ENCODE measurements at regions not wholly inside any gene's neighbourhood (a gene's known extent, or its start where the extent isn't known, plus 50 kb on each side); places are given as distances from the start of the nearest gene placed in this dataset.
"Not testable (repeated sequence)": the region's sequence is repeated elsewhere in the genome, so short reads cannot be mapped to it uniquely, and the experiment has no call there.

- no peaks in the 10 kb centered on the region for H3K36me3 ChIP-seq (ENCODE audit: insufficient read depth, low read length)
- no peaks in the 10 kb centered on the region for H3K27me3 ChIP-seq (ENCODE audit: insufficient read depth, low read length)
- H3K4me1 ChIP-seq (ENCODE audit: insufficient read depth, low read length): no peaks in the 10 kb centered on the region
- no peak overlapping the region for H2AFZ ChIP-seq (ENCODE audit: low read depth, low read length)
- no peaks in the 10 kb centered on the region for H3K9me3 ChIP-seq (ENCODE audit: low read length)
- H3K4me3 ChIP-seq (ENCODE audit: low read length): no peak overlapping the region
Measured at GRCh38 chr6:86537292-86537861, 400.0 kb upstream of the HTR1E start.

DNA sequence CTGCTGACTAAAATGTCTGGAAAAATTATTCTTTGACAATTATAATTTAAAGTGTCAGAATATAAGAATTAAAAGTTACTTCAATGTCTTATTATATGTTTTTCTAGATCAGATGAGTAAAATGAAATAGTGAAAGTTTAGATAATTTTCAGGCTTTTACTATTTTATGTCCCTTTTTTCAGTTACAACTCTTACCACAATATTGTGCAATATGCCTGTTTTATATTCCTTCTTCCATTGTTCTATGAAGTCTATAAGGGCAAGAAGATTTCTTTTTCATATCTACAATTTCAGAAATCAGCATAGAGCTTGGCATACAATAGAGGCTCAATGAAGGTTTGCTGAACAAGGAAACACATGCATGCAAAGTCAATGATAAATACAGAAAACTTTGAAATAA, 401.2 kb upstream of the HTR1E start:
- H3K9me3 ChIP-seq (ENCODE audit: low read length): no peaks in the 10 kb centered on the region
- no peaks in the 10 kb centered on the region for H3K4me1 ChIP-seq (ENCODE audit: insufficient read depth, low read length)
- H3K27me3 ChIP-seq (ENCODE audit: insufficient read depth, low read length): no peaks in the 10 kb centered on the region
- H2AFZ ChIP-seq (ENCODE audit: low read depth, low read length): no peak overlapping the region
- H3K4me3 ChIP-seq (ENCODE audit: low read length): no peak overlapping the region
- H3K36me3 ChIP-seq (ENCODE audit: insufficient read depth, low read length): no peaks in the 10 kb centered on the region

DNA sequence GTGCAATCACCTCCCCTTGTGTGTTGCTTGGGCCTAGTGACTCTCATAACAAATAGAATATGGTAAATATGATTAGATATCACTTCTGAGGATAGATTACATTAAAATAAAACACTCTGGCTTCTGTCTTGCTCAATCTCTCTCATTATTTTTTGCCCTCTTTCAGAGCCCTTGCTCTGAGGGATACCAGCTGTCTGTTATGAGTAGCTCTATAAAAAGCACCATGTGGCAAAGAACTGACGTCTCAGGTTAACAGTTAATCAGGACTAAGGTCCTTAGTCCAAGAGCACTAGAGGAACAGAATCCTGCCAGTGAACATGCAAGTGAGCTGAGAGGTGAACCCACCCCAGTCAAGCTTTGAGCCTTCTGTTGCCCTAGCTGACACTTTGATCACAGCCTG, 402.2 kb upstream of the HTR1E start:
- H2AFZ ChIP-seq (ENCODE audit: low read depth, low read length): no peak overlapping the region
- no peak overlapping the region for H3K4me3 ChIP-seq (ENCODE audit: low read length)
- H3K9me3 ChIP-seq (ENCODE audit: low read length): no peaks in the 10 kb centered on the region
- no peaks in the 10 kb centered on the region for H3K27me3 ChIP-seq (ENCODE audit: insufficient read depth, low read length)
- H3K4me1 ChIP-seq (ENCODE audit: insufficient read depth, low read length): no peaks in the 10 kb centered on the region
- H3K36me3 ChIP-seq (ENCODE audit: insufficient read depth, low read length): no peaks in the 10 kb centered on the region

GRCh38 chr6:86529635-86530034, 407.7 kb upstream of the HTR1E start:
- Histone ChIP-seq H3K9me3 (ENCODE audit: low read length) (no peaks in the 10 kb centered on the region), H3K36me3 (ENCODE audit: insufficient read depth, low read length) (no peaks in the 10 kb centered on the region), H3K4me3 (ENCODE audit: low read length) (no peak overlapping the region), H3K27me3 (ENCODE audit: insufficient read depth, low read length) (no peaks in the 10 kb centered on the region), H2AFZ (ENCODE audit: low read depth, low read length) (no peak overlapping the region), H3K4me1 (ENCODE audit: insufficient read depth, low read length) (no peaks in the 10 kb centered on the region)

DNA sequence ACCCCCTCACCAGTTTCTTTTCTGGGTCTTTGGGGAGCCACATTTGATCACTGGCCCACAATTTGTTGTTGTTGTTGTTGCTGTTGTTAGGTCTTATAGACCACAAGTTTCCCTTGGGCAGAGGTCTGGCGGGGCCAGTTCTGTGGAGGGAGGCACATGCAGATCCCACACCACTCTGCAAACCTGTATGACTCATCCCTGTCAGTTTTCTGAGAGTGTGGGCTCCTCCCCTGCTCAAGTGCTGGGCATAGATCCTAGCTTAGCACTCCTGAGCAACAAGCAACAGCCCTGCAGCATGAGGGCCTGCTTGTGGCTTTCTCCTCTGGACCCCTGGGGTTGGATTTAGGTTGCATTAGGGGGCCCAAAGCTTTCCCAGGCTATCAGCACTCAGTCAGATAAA, 411.1 kb upstream of the HTR1E start:
- no peaks in the 10 kb centered on the region for H3K27me3 ChIP-seq (ENCODE audit: insufficient read depth, low read length)
- no peaks in the 10 kb centered on the region for H3K9me3 ChIP-seq (ENCODE audit: low read length)
- H2AFZ ChIP-seq (ENCODE audit: low read depth, low read length): no peak overlapping the region
- H3K4me3 ChIP-seq (ENCODE audit: low read length): no peak overlapping the region
- H3K4me1 ChIP-seq (ENCODE audit: insufficient read depth, low read length): no peaks in the 10 kb centered on the region
- no peaks in the 10 kb centered on the region for H3K36me3 ChIP-seq (ENCODE audit: insufficient read depth, low read length)

- peaks cover 23% of the 10 kb centered on the region for H3K4me1 ChIP-seq (ENCODE audit: insufficient read depth, low read length)
- no peaks in the 10 kb centered on the region for H3K9me3 ChIP-seq (ENCODE audit: low read length)
- H3K4me3 ChIP-seq (ENCODE audit: low read length): no peak overlapping the region
- H3K27me3 ChIP-seq (ENCODE audit: insufficient read depth, low read length): no peaks in the 10 kb centered on the region
- H3K36me3 ChIP-seq (ENCODE audit: insufficient read depth, low read length): no peaks in the 10 kb centered on the region
- H2AFZ ChIP-seq (ENCODE audit: low read depth, low read length): no peak overlapping the region
Measured at GRCh38 chr6:86516087-86516486, 421.2 kb upstream of the HTR1E start.

DNA sequence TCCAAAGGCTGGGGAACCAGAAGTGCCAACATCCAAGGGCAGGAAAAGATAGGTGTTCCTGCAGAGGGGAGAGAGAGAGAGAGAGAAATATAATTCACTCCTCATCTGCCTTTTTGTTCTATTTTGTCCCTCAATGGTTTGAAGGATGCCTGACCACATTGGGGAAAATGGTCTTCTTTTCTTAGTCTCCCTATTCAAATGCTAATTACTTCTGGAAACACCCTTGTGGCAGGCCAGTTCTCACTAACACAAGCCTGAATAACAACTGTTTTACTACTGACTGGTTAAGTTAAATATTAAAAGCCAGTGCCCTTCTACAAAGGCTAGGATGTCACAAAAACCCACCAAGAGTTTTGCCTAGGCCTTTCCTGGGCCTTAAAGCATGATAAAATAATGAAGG, 425.4 kb upstream of the HTR1E start:
- H3K4me1 ChIP-seq (ENCODE audit: insufficient read depth, low read length): peaks cover 13% of the 10 kb centered on the region
- peak overlapping the region; percentile 51 for H2AFZ ChIP-seq (ENCODE audit: low read depth, low read length)
- H3K4me3 ChIP-seq (ENCODE audit: low read length): no peak overlapping the region
- no peaks in the 10 kb centered on the region for H3K36me3 ChIP-seq (ENCODE audit: insufficient read depth, low read length)
- no peaks in the 10 kb centered on the region for H3K27me3 ChIP-seq (ENCODE audit: insufficient read depth, low read length)
- H3K9me3 ChIP-seq (ENCODE audit: low read length): no peaks in the 10 kb centered on the region

- no peak overlapping the region for H2AFZ ChIP-seq (ENCODE audit: low read depth, low read length)
- peaks cover 10% of the 10 kb centered on the region for H3K4me1 ChIP-seq (ENCODE audit: insufficient read depth, low read length)
- H3K27me3 ChIP-seq (ENCODE audit: insufficient read depth, low read length): no peaks in the 10 kb centered on the region
- H3K4me3 ChIP-seq (ENCODE audit: low read length): no peak overlapping the region
- H3K9me3 ChIP-seq (ENCODE audit: low read length): no peaks in the 10 kb centered on the region
- H3K36me3 ChIP-seq (ENCODE audit: insufficient read depth, low read length): no peaks in the 10 kb centered on the region
Measured at GRCh38 chr6:86508230-86508629, 429.1 kb upstream of the HTR1E start.

GRCh38 chr6:86502497-86502896, 434.8 kb upstream of the HTR1E start:
- no peaks in the 10 kb centered on the region for H3K4me1 ChIP-seq (ENCODE audit: insufficient read depth, low read length)
- no peak overlapping the region for H2AFZ ChIP-seq (ENCODE audit: low read depth, low read length)
- no peaks in the 10 kb centered on the region for H3K27me3 ChIP-seq (ENCODE audit: insufficient read depth, low read length)
- no peaks in the 10 kb centered on the region for H3K9me3 ChIP-seq (ENCODE audit: low read length)
- H3K36me3 ChIP-seq (ENCODE audit: insufficient read depth, low read length): no peaks in the 10 kb centered on the region
- H3K4me3 ChIP-seq (ENCODE audit: low read length): no peak overlapping the region

DNA sequence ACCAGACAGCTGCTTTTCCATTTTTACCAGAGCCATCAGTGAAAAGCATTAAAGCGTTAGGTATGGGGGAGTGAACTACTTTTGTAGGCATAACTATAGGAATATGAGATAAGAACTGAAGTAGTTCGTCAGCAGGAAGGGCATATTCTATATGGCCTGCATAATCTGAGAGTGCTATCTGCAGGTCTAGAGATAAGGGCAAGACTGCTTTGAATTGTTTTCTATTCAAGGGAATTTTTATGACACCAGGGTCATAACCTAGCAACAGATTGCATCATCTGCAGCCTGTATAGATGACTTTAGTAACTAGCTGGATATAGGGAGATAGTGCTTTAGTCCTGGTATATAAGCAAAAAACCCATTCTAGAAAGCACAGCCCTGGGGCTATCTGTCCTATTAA, 437.3 kb upstream of the HTR1E start:
- Histone ChIP-seq H3K9me3 (ENCODE audit: low read length) (no peaks in the 10 kb centered on the region), H3K36me3 (ENCODE audit: insufficient read depth, low read length) (no peaks in the 10 kb centered on the region), H2AFZ (ENCODE audit: low read depth, low read length) (no peak overlapping the region), H3K4me1 (ENCODE audit: insufficient read depth, low read length) (no peaks in the 10 kb centered on the region), H3K27me3 (ENCODE audit: insufficient read depth, low read length) (no peaks in the 10 kb centered on the region), H3K4me3 (ENCODE audit: low read length) (no peak overlapping the region)

DNA sequence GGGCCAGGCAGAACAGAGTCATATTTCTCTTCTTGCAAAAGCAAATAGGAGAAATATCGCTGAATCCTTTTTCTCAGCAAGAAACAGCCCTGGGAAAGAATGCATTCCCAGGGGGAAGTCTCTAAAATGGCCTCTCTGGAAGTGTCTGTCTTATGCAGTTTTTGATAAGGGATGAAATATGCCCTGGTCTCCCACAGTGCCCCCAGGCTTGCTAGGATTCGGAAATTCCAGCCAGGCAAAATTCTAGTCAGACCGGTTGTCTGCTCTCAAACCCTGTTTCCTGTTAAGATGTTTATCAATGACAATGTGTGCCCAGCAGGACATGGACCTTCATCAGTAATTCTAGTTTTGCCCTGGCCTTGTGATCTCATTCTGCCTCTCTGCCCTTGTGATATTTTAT, 448.3 kb upstream of the HTR1E start:
- not testable (repeated sequence) for H3K4me1 ChIP-seq (ENCODE audit: insufficient read depth, low read length); H3K27me3 ChIP-seq (ENCODE audit: insufficient read depth, low read length); H3K4me3 ChIP-seq (ENCODE audit: low read length); H3K36me3 ChIP-seq (ENCODE audit: insufficient read depth, low read length); H3K9me3 ChIP-seq (ENCODE audit: low read length); H2AFZ ChIP-seq (ENCODE audit: low read depth, low read length)

GRCh38 chr6:86487660-86488221, 449.6 kb upstream of the HTR1E start:
- no peak overlapping the region for H3K4me3 ChIP-seq (ENCODE audit: low read length)
- H3K4me1 ChIP-seq (ENCODE audit: insufficient read depth, low read length): peaks cover 7% of the 10 kb centered on the region
- H2AFZ ChIP-seq (ENCODE audit: low read depth, low read length): no peak overlapping the region
- no peaks in the 10 kb centered on the region for H3K9me3 ChIP-seq (ENCODE audit: low read length)
- no peaks in the 10 kb centered on the region for H3K36me3 ChIP-seq (ENCODE audit: insufficient read depth, low read length)
- no peaks in the 10 kb centered on the region for H3K27me3 ChIP-seq (ENCODE audit: insufficient read depth, low read length)

GRCh38 chr6:86478316-86478715, 459.0 kb upstream of the HTR1E start:
- not testable (repeated sequence) for H3K27me3 ChIP-seq (ENCODE audit: insufficient read depth, low read length); H3K4me3 ChIP-seq (ENCODE audit: low read length); H2AFZ ChIP-seq (ENCODE audit: low read depth, low read length); H3K9me3 ChIP-seq (ENCODE audit: low read length); H3K4me1 ChIP-seq (ENCODE audit: insufficient read depth, low read length); H3K36me3 ChIP-seq (ENCODE audit: insufficient read depth, low read length)

GRCh38 chr6:86477500-86478148, 459.7 kb upstream of the HTR1E start:
- H3K27me3 ChIP-seq (ENCODE audit: insufficient read depth, low read length): no peaks in the 10 kb centered on the region
- no peaks in the 10 kb centered on the region for H3K9me3 ChIP-seq (ENCODE audit: low read length)
- H3K4me1 ChIP-seq (ENCODE audit: insufficient read depth, low read length): peaks cover 7% of the 10 kb centered on the region
- H3K36me3 ChIP-seq (ENCODE audit: insufficient read depth, low read length): no peaks in the 10 kb centered on the region
- no peak overlapping the region for H2AFZ ChIP-seq (ENCODE audit: low read depth, low read length)
- no peak overlapping the region for H3K4me3 ChIP-seq (ENCODE audit: low read length)

Data from neuron (in vitro differentiated cells).